ENCODE measurements at regions not wholly inside any gene's neighbourhood (a gene's known extent, or its start where the extent isn't known, plus 50 kb on each side); places are given as distances from the start of the nearest gene placed in this dataset.
A peak's percentile ranks its signal among the peaks of the same experiment; 100 is the strongest.

DNA sequence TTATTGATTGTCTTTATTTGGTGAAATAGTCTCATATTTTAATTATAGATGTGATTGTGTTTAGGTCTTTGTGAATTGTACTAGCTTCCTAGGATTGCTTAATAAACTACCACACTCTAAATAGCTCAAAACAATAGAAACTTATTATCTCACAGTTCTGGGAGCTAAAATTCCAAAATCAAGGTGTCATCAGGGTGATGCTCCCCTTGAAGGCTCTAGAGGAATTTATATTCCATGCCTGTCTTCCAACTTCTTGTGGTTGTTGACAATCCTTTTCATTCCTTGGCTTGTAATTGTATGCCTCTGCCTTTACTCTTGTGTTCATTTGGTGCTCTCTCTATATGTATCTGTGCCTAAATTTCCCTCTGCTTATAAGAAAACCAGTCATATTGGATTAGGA lies 155.3 kb upstream of the AKR1E2 start (continued):
- TF ChIP-seq NR2C1 (IDR thresholded peaks at IDR 0.05) (no peak), NR2C1 (tag; IDR thresholded peaks at IDR 0.05) (no peak), ZNF766 (CRISPR knock-in tag; conservative IDR thresholded peaks at IDR 0.05) (no peak), POLR2B (IDR thresholded peaks at IDR 0.05; ENCODE audit: low read depth, partially characterized antibody) (no peak), NCOA4 (IDR thresholded peaks at IDR 0.05; ENCODE audit: partially characterized antibody) (no peak), XRCC5 (IDR thresholded peaks at IDR 0.05; ENCODE audit: low read depth, low read length) (no peak), KAT7 (CRISPR knock-in tag; IDR thresholded peaks at IDR 0.05; ENCODE audit: borderline replicate concordance) (no peak), KAT8 (IDR thresholded peaks at IDR 0.05; ENCODE audit: low read depth) (no peak), HNRNPH1 (optimal IDR thresholded peaks at IDR 0.05; ENCODE audit: low read depth, low read length) (no peak), SIX5 (IDR thresholded peaks at IDR 0.05; ENCODE audit: borderline replicate concordance in 1 of 2, insufficient read depth in 1 of 2, low read depth in 1 of 2, low read length in 2 of 2) (no peak)

DNA sequence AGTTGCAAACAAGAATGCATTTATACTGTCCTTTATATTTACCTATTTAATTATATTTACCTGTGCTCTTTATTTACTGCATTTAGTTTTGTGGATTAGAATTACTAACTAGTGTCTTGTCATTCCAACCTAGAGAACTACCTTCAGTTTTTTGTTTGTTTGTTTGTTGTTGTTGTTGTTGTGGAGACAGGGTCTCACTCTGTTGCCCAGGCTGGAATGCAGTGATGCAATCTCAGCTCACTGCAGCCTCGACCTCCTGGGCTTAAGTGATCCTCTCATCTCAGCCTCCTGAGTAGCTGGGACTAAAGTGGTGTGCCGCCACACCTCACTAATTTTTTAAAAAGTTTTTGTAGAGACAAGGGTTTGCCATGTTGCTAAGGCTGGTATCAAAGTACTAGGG lies 156.4 kb upstream of the AKR1E2 start:
- H3K27me3 ChIP-seq (ENCODE audit: control insufficient read depth in 2 of 2, insufficient read depth in 2 of 2, low read length in 2 of 2) = peaks cover 0 to 2% of the 10 kb centered on the region in 2 experiments; a peak in 1 of 5 replicates
- H3K27ac ChIP-seq (ENCODE audit: extremely low read depth, low read depth, low read length) = no peak overlapping the region
- ATAC-seq (no peak), DNase-seq (ENCODE audit: extremely low read depth in 1 of 4, low spot score in 3 of 4) (no peak), FAIRE-seq (peak; percentile 44)
- H3K9me3 ChIP-seq (replicated peaks; ENCODE audit: control insufficient read depth, insufficient read depth, low read depth, low read length) = no peaks in the 10 kb centered on the region
- no peaks in the 10 kb centered on the region for H3K79me2 ChIP-seq (ENCODE audit: control insufficient read depth, insufficient read depth, low read length)
- no peaks in the 10 kb centered on the region for H3K36me3 ChIP-seq (ENCODE audit: control insufficient read depth, insufficient read depth, low read length)
- no peaks in the 10 kb centered on the region for H4K20me1 ChIP-seq (replicated peaks; ENCODE audit: control insufficient read depth, insufficient read depth, low read length)
- in situ Hi-C loops (cut with MboI) = loop anchor here (10.0 kb wide), 1 partner anchor 1425 kb away; no protein-coding TSS in a partner anchor
- no peak overlapping the region for H3K4me3 ChIP-seq
- BruUV-seq (replicated peaks) = no TSS peak
- POLR2A ChIA-PET = no interaction called here
- no peak overlapping the region for H2AFZ ChIP-seq (ENCODE audit: low read depth, low read length)
- WGBS (ENCODE audit: insufficient coverage, low coverage, missing lambda C conversion rate) = 0% methylated on average over 2 of the region's 2 CpGs
- CTCF ChIA-PET (ENCODE audit: low intra/inter-chr PET ratio) = no interaction called here
- H3K4me2 ChIP-seq (ENCODE audit: insufficient read depth, low read length) = no peak overlapping the region
- intact Hi-C loops (cut with micrococcal nuclease) = no loop called here
- TF ChIP-seq FUS (optimal IDR thresholded peaks at IDR 0.05; ENCODE audit: low read depth, low read length) (no peak), SIN3A (IDR thresholded peaks at IDR 0.05; ENCODE audit: borderline replicate concordance in 2 of 2, control insufficient read depth in 1 of 2, low read depth in 2 of 2, low read length in 2 of 2) (no peak), CREM (IDR thresholded peaks at IDR 0.05; ENCODE audit: low read depth) (no peak), MXI1 (IDR thresholded peaks at IDR 0.05; ENCODE audit: low read depth, low read length) (no peak)
- H3K9ac ChIP-seq (ENCODE audit: insufficient read depth in 1 of 2, low read depth in 2 of 2, low read length in 2 of 2) = no peak overlapping the region
- no peaks in the 10 kb centered on the region for H3K4me1 ChIP-seq (replicated peaks in 1 of 2; ENCODE audit: control insufficient read depth in 2 of 2, insufficient read depth in 2 of 2, low read length in 2 of 2)
- H3K9me1 ChIP-seq (ENCODE audit: control insufficient read depth, insufficient read depth, low read length) = no peaks in the 10 kb centered on the region

Measured in K562 (cell line).